ENCODE measurements at regions not wholly inside any gene's neighbourhood (a gene's known extent, or its start where the extent isn't known, plus 50 kb on each side); places are given as distances from the start of the nearest gene placed in this dataset.

DNA sequence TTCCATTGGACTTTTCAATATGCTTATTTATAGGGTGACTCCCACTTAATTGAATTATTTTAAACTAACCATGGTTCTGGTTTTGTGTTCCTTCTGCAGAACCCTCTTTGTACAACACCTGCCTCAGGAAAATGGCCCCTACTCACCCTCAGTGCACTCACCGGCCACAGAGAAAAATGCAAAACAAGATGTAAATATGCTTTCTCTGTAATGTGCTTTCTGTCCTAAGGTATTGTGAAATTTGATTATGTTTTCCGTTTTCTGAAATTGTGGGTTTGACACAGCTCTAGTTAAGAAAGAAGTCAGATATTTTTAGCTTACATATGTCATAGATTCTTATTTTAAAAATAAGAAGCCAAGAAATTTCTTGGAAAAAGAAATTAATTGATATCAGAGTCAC, 357.7 kb upstream of the SMIM21 start:
- DNase-seq: no peak

DNA sequence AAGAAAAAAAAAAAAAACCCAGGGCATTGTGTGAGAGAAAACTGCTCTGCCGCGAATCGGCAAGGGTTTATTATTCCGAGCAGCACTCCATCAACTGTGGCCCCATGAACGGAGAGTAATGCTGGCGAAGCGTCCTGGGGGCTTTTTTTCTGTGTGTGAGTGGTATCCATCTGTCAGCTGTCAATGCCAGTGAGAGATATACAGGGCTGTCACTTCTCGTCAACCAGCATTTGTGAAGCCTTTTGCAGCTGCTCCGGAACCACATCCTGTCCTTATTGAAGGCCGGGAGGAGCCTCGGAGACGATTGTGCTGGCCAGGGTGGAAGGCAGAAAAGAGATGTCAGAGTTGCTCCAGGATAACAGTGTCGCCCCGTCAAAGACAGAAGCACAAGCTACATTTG, 356.9 kb upstream of the SMIM21 start:
- DNase-seq: no peak

DNA sequence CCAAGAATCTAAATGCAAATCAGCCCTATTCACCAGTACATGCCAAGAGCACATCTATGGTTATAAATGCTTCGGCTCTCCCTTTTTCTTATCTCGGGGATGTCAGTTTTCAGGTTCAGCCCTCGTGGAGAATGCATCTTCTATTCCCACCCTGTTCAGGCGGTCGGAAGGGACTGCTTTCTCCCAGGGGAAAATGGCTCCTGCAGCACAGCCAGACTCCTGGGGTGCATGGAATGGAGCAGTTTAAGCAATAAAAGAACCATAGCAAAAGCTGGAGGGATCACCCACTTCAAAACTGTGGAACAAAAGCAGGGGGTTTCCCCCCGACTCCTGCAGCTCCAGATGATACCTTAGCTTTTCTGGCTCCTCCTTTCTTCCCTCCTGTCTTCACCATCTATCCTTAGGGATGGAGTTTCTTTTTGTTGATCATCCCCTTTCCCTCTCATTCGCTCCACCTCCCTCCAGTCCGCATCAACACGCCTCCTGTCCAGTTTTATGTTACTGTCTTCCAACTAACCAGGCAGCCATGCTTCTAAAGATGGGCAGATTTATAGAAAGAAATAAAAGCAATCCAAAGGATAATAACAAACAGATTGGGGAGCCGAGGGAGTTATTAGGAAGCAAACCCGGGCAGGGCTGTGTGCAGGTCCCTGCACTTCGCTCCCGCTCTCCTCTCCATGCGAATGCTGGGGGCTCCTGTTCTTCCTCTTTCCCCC, 356.2 kb upstream of the SMIM21 start:
- no peak for DNase-seq

- no peak for DNase-seq
Measured at GRCh38 chr18:75782826-75783225, 355.3 kb upstream of the SMIM21 start.

DNA sequence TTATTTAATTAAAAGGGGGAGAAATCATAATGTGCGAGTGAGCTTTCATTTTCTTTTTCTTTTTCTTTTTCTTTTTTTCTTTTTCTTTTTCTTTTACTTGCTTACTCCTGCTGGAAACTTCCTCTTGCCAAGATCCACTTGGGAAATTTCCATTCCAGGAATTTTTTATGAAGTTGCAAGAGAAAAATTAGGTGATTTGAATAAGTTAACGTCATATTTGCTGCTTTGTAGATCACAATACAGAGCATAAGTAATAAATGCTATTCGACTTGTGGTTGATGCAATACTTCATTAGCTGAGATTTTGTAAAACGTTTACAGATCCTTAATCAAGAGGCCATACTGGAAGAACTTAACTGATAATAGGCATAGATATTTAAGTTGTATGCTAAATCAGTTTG, 354.7 kb upstream of the SMIM21 start:
- no peak for DNase-seq

GRCh38 chr18:75779910-75780309, 352.4 kb upstream of the SMIM21 start:
- DNase-seq: no peak

DNA sequence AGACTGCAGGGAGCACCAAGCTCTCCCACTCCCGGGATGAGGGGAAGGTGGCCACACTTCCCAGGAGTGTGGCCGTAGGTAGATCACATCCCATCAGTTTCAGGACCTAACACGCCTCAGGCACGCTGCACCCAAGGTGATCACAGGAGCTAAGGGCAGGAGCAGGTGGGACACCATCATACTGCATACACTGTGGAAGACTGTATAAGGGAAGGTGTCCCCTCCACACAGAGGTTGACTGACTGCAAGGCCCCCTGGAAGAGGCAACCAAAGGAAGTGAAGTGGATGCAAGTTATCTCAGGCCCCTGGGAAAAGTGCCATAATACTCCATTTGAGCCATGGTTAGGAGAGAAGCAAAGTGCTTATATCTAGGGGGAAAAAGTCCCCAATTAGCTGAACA, 351.9 kb upstream of the SMIM21 start:
- no peak for DNase-seq

DNA sequence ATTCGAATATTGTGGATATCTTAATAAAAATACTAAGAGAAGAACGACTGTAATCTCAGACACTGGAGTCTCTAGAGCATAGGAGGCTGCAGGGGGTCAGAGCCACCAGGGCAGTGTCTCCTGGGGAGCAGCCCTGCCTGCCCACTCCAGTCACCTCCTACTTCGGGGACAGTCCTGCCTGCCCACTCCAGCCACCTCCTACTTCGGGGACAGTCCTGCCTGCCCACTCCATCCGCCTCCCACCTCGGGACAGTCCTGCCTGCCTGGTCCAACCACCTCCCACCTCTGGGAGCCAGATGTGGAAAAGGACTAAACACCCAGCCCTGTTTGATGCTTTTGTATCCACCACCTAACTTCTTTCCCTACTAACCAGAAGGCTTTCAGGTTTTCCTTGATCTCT, 350.1 kb upstream of the SMIM21 start:
- no peak for DNase-seq

DNA sequence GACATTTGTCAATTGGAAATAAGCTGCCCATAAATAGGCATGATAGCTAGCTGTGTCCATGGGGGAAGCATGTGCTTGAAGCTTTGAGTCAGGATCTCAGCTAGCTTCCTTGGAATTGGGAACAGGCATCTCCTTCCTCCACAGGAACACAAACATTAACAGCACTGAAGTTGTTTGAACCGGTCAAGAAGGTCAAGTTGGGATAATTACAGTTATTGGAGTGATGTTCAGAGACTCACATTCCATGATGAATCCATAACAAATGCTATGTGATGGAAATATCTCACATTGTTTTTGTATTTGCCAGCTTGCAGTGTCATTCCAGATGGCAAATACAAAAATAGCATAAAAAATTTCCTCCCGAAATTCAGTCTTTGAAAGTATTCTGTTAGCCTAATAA, 347.6 kb upstream of the SMIM21 start:
- no peak for DNase-seq

GRCh38 chr18:75773618-75774017, 346.1 kb upstream of the SMIM21 start:
- no peak for DNase-seq

- DNase-seq: no peak
Measured at GRCh38 chr18:75762758-75763157, 335.3 kb upstream of the SMIM21 start.

GRCh38 chr18:75760208-75760607, 332.7 kb upstream of the SMIM21 start:
- DNase-seq: no peak

GRCh38 chr18:75757951-75758350, 330.4 kb upstream of the SMIM21 start:
- no peak for DNase-seq

DNA sequence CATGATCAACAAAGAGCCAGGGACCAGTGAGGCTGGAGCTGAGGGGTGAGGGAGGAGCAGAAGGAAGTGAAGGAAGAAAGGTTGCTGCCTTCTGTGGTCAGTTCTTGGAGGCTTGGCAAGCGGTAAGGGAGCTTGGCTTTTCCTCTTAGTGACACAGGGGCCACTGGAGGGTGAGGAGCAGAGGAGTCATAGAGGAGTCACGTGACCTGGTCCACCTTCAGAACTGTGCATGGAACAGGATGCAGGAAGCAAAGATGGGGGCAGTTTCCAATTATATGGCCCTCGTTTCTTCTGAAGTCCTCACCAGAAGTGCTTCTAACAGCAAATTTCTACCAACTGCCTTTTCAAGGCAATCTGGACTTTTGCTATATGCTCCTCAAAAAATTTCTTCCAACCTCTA, 326.9 kb upstream of the SMIM21 start:
- DNase-seq: no peak

GRCh38 chr18:75753753-75754152, 326.2 kb upstream of the SMIM21 start:
- DNase-seq: no peak

- DNase-seq: no peak
Measured at GRCh38 chr18:75752740-75753263, 325.3 kb upstream of the SMIM21 start.

- DNase-seq: no peak
Measured at GRCh38 chr18:75745147-75745546, 317.6 kb upstream of the SMIM21 start.

DNA sequence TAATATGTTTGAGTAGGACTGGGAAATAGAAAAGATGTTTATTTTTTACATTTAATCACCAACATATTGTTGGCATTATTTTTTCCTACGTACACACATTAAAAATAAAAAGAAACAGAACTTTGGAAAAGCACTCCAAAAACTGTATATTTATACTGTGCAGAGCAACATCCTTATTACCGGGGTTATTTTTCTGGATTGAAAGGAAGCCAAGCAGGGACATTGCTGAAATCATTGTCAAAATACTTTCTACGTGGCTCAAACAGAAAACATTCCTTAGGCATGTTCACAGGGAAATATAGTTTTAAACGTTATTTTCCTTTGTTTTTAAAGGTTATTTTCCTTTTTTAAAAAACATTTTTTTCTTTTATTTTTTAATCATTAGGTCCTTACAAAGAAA, 315.0 kb upstream of the SMIM21 start:
- no peak for DNase-seq

DNA sequence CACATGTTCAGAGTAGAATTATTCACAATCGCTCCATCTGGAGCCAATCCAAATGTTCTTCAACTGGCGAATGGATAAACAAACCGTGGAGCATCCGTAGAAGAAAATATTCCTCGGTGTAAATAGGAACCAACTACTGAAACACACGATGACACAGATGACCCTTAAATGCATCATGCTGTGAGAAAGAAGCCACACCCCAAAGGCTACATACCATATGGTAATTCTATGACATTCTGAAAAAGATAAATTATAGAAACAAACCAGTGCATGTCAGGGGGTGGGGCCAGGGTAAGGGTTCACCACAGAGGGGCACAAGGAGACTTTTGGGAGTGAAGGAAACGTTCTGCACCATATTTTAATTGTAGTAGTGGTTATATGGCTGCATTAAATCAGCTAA, 312.2 kb upstream of the SMIM21 start:
- DNase-seq: no peak

DNA sequence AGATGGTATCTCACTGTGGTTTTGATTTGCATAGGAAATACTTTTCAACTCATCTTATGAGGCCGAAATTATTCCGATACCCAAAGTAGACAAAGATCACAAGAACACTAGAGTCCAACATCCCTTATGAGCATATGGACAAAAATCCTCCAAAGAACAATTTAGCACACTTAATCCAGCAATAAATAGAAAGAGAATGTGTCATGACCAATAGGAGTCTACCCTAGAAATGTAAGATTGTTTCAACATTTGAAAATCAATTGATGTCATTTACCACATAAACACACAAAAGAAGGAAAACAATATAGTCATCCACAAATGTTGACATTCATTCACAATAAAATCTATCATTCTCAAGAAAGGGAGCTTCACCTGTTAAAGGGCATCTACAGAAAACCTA, 307.8 kb upstream of the SMIM21 start:
- DNase-seq: no peak

GRCh38 chr18:75730249-75730648, 302.7 kb upstream of the SMIM21 start:
- no peak for DNase-seq

DNA sequence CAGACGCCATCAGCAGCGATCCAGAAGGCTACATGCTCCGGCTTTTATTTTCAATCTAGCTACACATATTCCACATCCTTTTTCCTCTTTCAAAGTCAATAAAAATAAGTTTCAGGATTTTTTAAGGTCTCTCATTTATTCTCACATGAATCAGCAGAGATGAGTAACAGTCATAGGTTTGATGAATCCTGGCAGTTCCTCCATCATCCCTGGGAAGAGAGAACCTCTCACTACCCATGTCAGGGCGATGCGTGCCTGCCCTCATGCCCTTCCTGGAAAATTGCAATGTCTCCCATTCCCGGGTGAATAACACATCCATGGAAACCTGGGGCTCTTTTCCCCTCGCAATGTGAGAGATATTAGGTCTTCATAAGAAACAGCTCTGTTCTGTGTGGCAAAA, 301.1 kb upstream of the SMIM21 start:
- no peak for DNase-seq

DNA sequence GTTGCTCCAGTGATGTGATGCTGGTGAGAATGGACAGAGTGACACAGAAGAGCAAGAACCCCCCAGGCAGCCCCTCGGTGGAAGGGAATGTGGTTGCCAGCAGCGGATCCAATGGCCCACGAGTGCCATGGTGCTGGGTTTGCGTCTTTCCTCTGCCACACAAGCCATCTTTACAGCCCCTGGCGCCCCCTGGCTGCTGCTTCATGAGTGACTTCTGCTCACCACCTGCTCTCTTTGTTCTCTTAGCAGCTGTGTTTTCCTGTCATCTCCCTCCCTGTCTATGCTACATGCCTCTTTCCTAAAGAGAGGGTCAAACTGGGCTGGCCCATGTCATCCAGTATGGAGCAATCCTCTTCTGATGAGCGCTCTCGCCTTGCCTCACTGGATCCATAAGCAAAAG, 300.0 kb upstream of the SMIM21 start:
- no peak for DNase-seq

DNA sequence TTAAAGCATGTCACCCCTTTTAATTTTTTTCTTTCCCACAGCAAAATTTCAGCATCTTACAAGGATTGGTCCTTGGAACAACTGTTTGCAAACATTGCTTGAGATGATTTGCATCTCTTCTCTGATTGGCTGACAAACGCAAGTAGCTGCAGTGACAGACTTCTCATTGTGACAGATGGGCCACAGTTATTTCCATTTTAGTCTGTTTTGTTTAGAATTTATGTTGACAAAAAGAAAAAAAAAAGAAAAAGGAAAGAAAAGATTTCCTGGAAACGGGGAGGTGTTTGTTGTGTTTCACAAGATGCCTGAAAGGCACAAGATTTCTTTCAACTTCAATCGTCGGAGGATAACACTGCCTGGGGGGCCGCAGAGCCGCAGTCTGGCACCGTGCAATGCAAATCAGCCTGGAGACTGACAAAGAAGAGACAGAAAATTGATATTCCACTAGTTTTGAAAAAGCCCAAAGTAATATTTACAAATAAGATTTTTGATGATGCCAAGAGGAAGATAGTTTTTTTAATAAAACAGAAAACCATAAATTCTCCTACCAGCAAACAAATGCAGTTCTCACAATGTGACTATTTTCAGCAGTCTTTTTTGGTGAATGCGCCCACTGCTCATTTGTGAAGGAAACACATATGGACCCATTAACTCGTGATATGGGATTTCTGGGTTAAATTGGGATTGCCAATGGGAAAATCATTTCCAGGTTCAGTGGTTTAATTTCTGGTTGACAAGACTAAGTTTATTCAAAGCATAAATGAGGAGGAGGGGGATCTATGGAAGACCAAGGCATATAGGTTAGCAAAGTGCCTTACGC, 296.2 kb upstream of the SMIM21 start:
- no peak for DNase-seq

All from activated gamma-delta T cell (primary cell).